Nephron progenitor cell (in vitro differentiated cells): ENCODE measurements at regions not wholly inside any gene's neighbourhood (a gene's known extent, or its start where the extent isn't known, plus 50 kb on each side); places are given as distances from the start of the nearest gene placed in this dataset.

Experiments
- DNase-seq: peaks from one replicate; pipeline ENCODE4 v3.0.0; 2021
- H3K27ac Mint-ChIP-seq: 2 replicates; pipeline ENCODE4 v1.8.0; 2021; ENCODE audit warnings: mild to moderate bottlenecking, moderate library complexity, mixed read lengths
- H3K27me3 Mint-ChIP-seq: 2 replicates; pipeline ENCODE4 v1.8.0; 2021; ENCODE audit warnings: mild to moderate bottlenecking, low read depth, mixed read lengths; ENCODE audit not compliant: poor library complexity
- H3K36me3 Mint-ChIP-seq: 2 replicates; pipeline ENCODE4 v1.8.0; 2021; ENCODE audit warnings: low read depth, mixed read lengths
- H3K4me1 Mint-ChIP-seq: 2 replicates; pipeline ENCODE4 v1.8.0; 2021; ENCODE audit warnings: mixed read lengths
- H3K4me3 Mint-ChIP-seq: 2 replicates; pipeline ENCODE4 v1.8.0; 2021; ENCODE audit warnings: mild to moderate bottlenecking, moderate library complexity, mixed read lengths
- H3K9me3 Mint-ChIP-seq: 2 replicates; pipeline ENCODE4 v1.8.0; 2021; ENCODE audit warnings: mild to moderate bottlenecking, moderate library complexity, mixed read lengths
- CTCF ChIP-seq: fragments of 200-600 bp; sonication (generic); IDR thresholded peaks from 2 replicates; pipeline ENCODE4 v1.5.0; 2021; ENCODE audit warnings: antibody characterized with exemption

GRCh38 chr4:24417206-24417605 is 167.1 kb downstream of the DHX15 start:
- H3K36me3 Mint-ChIP-seq, result no peaks in the 10 kb centered on the region
- no peak for TF ChIP-seq CTCF
- H3K27me3 Mint-ChIP-seq, result peaks cover 25% of the 10 kb centered on the region
- H3K27ac Mint-ChIP-seq, result peak overlapping the region; percentile 37
- H3K9me3 Mint-ChIP-seq, result no peaks in the 10 kb centered on the region
- DNase-seq, result no peak
- peaks cover 16% of the 10 kb centered on the region for H3K4me1 Mint-ChIP-seq
- H3K4me3 Mint-ChIP-seq, result no peak overlapping the region

GRCh38 chr4:24416293-24416692 is 168.1 kb downstream of the DHX15 start:
- Mint-ChIP-seq H3K27me3 (peaks cover 29% of the 10 kb centered on the region), H3K4me3 (no peak overlapping the region), H3K36me3 (no peaks in the 10 kb centered on the region), H3K27ac (no peak overlapping the region), H3K4me1 (peaks cover 16% of the 10 kb centered on the region), H3K9me3 (no peaks in the 10 kb centered on the region)
- DNase-seq, result no peak
- TF ChIP-seq CTCF, result no peak

- DNase-seq, result no peak
- Mint-ChIP-seq H3K27ac (no peak overlapping the region), H3K4me3 (no peak overlapping the region), H3K36me3 (no peaks in the 10 kb centered on the region), H3K4me1 (peaks cover 11% of the 10 kb centered on the region), H3K9me3 (no peaks in the 10 kb centered on the region), H3K27me3 (peaks cover 28% of the 10 kb centered on the region)
- no peak for TF ChIP-seq CTCF
Observed at GRCh38 chr4:24413311-24413784, 171.0 kb downstream of the DHX15 start.

GRCh38 chr4:24411806-24412205 is 172.5 kb downstream of the DHX15 start:
- no peak for TF ChIP-seq CTCF
- no peak overlapping the region for H3K4me3 Mint-ChIP-seq
- H3K27ac Mint-ChIP-seq, result no peak overlapping the region

GRCh38 chr4:24411299-24411698 is 173.1 kb downstream of the DHX15 start:
- no peak for TF ChIP-seq CTCF
- peaks cover 18% of the 10 kb centered on the region for H3K27me3 Mint-ChIP-seq
- H3K27ac Mint-ChIP-seq, result no peak overlapping the region
- no peaks in the 10 kb centered on the region for H3K36me3 Mint-ChIP-seq
- DNase-seq, result no peak
- peaks cover 11% of the 10 kb centered on the region for H3K4me1 Mint-ChIP-seq
- H3K9me3 Mint-ChIP-seq, result no peaks in the 10 kb centered on the region
- H3K4me3 Mint-ChIP-seq, result no peak overlapping the region

More at GRCh38 chr4:24411806-24412205, 172.5 kb downstream of the DHX15 start:
- DNase-seq, result no peak
- H3K36me3 Mint-ChIP-seq, result no peaks in the 10 kb centered on the region
- no peaks in the 10 kb centered on the region for H3K9me3 Mint-ChIP-seq
- H3K4me1 Mint-ChIP-seq, result peaks cover 11% of the 10 kb centered on the region
- peaks cover 23% of the 10 kb centered on the region for H3K27me3 Mint-ChIP-seq

GRCh38 chr4:24408640-24409039 is 175.7 kb downstream of the DHX15 start:
- no peak for DNase-seq
- no peak for TF ChIP-seq CTCF
- Mint-ChIP-seq H3K36me3 (no peaks in the 10 kb centered on the region), H3K27ac (no peak overlapping the region), H3K27me3 (peaks cover 19% of the 10 kb centered on the region), H3K4me3 (no peak overlapping the region), H3K4me1 (peaks cover 5% of the 10 kb centered on the region), H3K9me3 (no peaks in the 10 kb centered on the region)
